ENCODE measurements at regions not wholly inside any gene's neighbourhood (a gene's known extent, or its start where the extent isn't known, plus 50 kb on each side); places are given as distances from the start of the nearest gene placed in this dataset.

DNA sequence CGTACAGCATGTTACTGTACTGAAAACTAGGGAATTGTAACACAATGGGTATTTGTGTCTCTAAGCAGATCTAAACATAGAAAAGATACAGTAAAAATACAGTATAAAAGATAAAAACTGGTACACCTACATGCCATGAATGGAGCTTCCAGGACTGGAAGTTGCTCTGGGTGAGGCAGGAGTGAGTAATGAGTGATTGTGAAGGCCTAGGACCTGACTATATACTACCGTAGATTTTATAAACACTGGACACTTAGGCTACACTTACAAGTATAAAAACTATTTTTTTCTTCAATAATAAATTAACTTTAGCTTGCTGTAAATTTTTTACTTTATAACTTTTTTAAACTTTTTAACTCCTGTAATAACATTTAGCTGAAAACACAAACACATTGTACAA, 324.4 kb upstream of the TNP1 start:
- Histone ChIP-seq H3K4me2 (replicated peaks; ENCODE audit: low read depth, low read length, poor library complexity, severe bottlenecking) (no peak overlapping the region), H3K9me3 (ENCODE audit: control extremely low read depth in 1 of 3, control insufficient read depth in 2 of 3, insufficient read depth in 1 of 3, low read length in 2 of 3) (no peaks in the 10 kb centered on the region), H3K27ac (ENCODE audit: low read length in 2 of 2) (no peak overlapping the region), H2AFZ (ENCODE audit: insufficient read depth, low read depth, low read length, poor library complexity, severe bottlenecking) (no peak overlapping the region), H4K20me1 (ENCODE audit: control insufficient read depth, insufficient read depth, low read length, poor library complexity, severe bottlenecking) (no peaks in the 10 kb centered on the region), H3K36me3 (replicated peaks in 1 of 2; ENCODE audit: control extremely low read depth in 1 of 2, control insufficient read depth in 1 of 2, extremely low read depth in 1 of 2, insufficient read depth in 2 of 2, low read length in 1 of 2) (no peaks in the 10 kb centered on the region), H3K9ac (ENCODE audit: low read length) (no peak overlapping the region), H3K79me2 (ENCODE audit: control insufficient read depth, insufficient read depth, low read length) (no peaks in the 10 kb centered on the region), H3K4me1 (ENCODE audit: control insufficient read depth in 2 of 2, insufficient read depth in 2 of 2, low read length in 2 of 2) (no peaks in the 10 kb centered on the region), H3K27me3 (replicated peaks in 1 of 4; ENCODE audit: control extremely low read depth in 1 of 4, control insufficient read depth in 3 of 4, insufficient read depth in 4 of 4, low read length in 3 of 4) (peaks cover 0 to 4% (median 0%) of the 10 kb centered on the region in 4 experiments), H3K4me3 (ENCODE audit: control extremely low read depth in 1 of 5, extremely low read depth in 1 of 5, insufficient read depth in 1 of 5, low read depth in 2 of 5, low read length in 4 of 5) (no peak overlapping the region)
- Mint-ChIP-seq H3K4me3 (no peak overlapping the region), H3K27ac (no peak overlapping the region), H3K4me1 (no peaks in the 10 kb centered on the region), H3K9me3 (ENCODE audit: insufficient read depth) (no peaks in the 10 kb centered on the region), H3K27me3 (peaks cover 25% of the 10 kb centered on the region)
- WGBS (ENCODE audit: insufficient coverage): no CpG with 5 or more reads among the region's 2 CpGs
- ATAC-seq (ENCODE audit: low read depth): no peak
- ChIA-PET CTCF (interaction anchor here (0.7 kb wide), 1 partner anchor 11 kb away, joined by 4 read pairs; no protein-coding TSS in a partner anchor), POLR2A (no interaction called here)
- TF ChIP-seq EZH2 (IDR thresholded peaks at IDR 0.05; ENCODE audit: borderline replicate concordance, insufficient read depth, low read depth, low read length, poor library complexity, severe bottlenecking) (no peak), CTCF (IDR thresholded peaks at IDR 0.05) (no peak)
- DNase-seq: no peak
- intact Hi-C loops (cut with micrococcal nuclease): no loop called here

DNA sequence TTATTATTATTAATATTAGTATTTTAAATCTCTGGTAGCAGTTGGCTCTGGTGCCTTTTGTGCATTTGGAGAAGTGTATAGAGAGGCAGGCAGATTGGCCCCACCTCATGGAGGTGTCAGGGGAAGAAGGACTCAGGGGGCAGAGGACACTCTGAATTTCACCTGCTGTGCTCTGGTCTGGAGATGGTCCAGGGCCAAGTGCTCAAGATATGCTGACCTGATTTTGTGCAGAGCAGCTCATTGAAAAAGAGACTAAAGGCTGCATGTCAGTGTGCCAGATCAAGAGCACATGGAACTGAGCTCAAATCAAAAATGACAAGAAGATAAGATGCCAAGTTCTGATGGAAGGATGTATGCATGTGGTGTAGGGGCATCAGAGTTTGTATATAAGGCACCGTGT, 323.6 kb upstream of the TNP1 start:
- Histone ChIP-seq H3K4me3 (ENCODE audit: control extremely low read depth in 1 of 5, extremely low read depth in 1 of 5, insufficient read depth in 1 of 5, low read depth in 2 of 5, low read length in 4 of 5) (no peak overlapping the region), H3K4me2 (replicated peaks; ENCODE audit: low read depth, low read length, poor library complexity, severe bottlenecking) (no peak overlapping the region), H3K9me3 (ENCODE audit: control extremely low read depth in 1 of 3, control insufficient read depth in 2 of 3, insufficient read depth in 1 of 3, low read length in 2 of 3) (no peaks in the 10 kb centered on the region), H3K27me3 (replicated peaks in 1 of 4; ENCODE audit: control extremely low read depth in 1 of 4, control insufficient read depth in 3 of 4, insufficient read depth in 4 of 4, low read length in 3 of 4) (peaks cover 0 to 4% (median 2%) of the 10 kb centered on the region in 4 experiments), H3K79me2 (ENCODE audit: control insufficient read depth, insufficient read depth, low read length) (no peaks in the 10 kb centered on the region), H3K9ac (ENCODE audit: low read length) (no peak overlapping the region), H3K27ac (ENCODE audit: low read length in 2 of 2) (no peak overlapping the region), H3K4me1 (ENCODE audit: control insufficient read depth in 2 of 2, insufficient read depth in 2 of 2, low read length in 2 of 2) (no peaks in the 10 kb centered on the region), H3K36me3 (replicated peaks in 1 of 2; ENCODE audit: control extremely low read depth in 1 of 2, control insufficient read depth in 1 of 2, extremely low read depth in 1 of 2, insufficient read depth in 2 of 2, low read length in 1 of 2) (no peaks in the 10 kb centered on the region), H2AFZ (ENCODE audit: insufficient read depth, low read depth, low read length, poor library complexity, severe bottlenecking) (no peak overlapping the region), H4K20me1 (ENCODE audit: control insufficient read depth, insufficient read depth, low read length, poor library complexity, severe bottlenecking) (no peaks in the 10 kb centered on the region)
- Mint-ChIP-seq H3K4me1 (no peaks in the 10 kb centered on the region), H3K4me3 (no peak overlapping the region), H3K27me3 (peaks cover 25% of the 10 kb centered on the region), H3K27ac (no peak overlapping the region), H3K9me3 (ENCODE audit: insufficient read depth) (no peaks in the 10 kb centered on the region)
- ChIA-PET POLR2A (no interaction called here), CTCF (no interaction called here)
- DNase-seq (no peak), ATAC-seq (ENCODE audit: low read depth) (no peak)
- WGBS (ENCODE audit: insufficient coverage): no CpG with 5 or more reads among the region's 1 CpG
- intact Hi-C loops (cut with micrococcal nuclease): no loop called here
- no peak for TF ChIP-seq EZH2 (IDR thresholded peaks at IDR 0.05; ENCODE audit: borderline replicate concordance, insufficient read depth, low read depth, low read length, poor library complexity, severe bottlenecking)
- no peak for TF ChIP-seq CTCF (IDR thresholded peaks at IDR 0.05)
